ENCODE measurements at regions not wholly inside any gene's neighbourhood (a gene's known extent, or its start where the extent isn't known, plus 50 kb on each side); places are given as distances from the start of the nearest gene placed in this dataset.

GRCh38 chr12:71243370-71243769 lies 85.6 kb upstream of the TSPAN8 start:
- Histone ChIP-seq H3K9me3 (replicated peaks; ENCODE audit: control insufficient read depth, insufficient read depth, low read length) (no peaks in the 10 kb centered on the region), H3K36me3 (ENCODE audit: control insufficient read depth in 2 of 2, extremely low read depth in 1 of 2, insufficient read depth in 2 of 2, low read length in 2 of 2) (no peaks in the 10 kb centered on the region), H3K79me2 (ENCODE audit: control insufficient read depth, insufficient read depth, low read length) (no peaks in the 10 kb centered on the region), H3K4me1 (ENCODE audit: control insufficient read depth, extremely low read depth, insufficient read depth, low read length) (no peaks in the 10 kb centered on the region), H3K4me3 (replicated peaks in 1 of 3; ENCODE audit: insufficient read depth in 1 of 3, low read depth in 1 of 3, low read length in 3 of 3) (no peak overlapping the region), H3K27me3 (ENCODE audit: control insufficient read depth in 2 of 2, insufficient read depth in 2 of 2, low read length in 2 of 2) (no peaks in the 10 kb centered on the region), H2AFZ (ENCODE audit: low read depth, low read length) (no peak overlapping the region), H4K20me1 (replicated peaks; ENCODE audit: control insufficient read depth, extremely low read depth, insufficient read depth, low read length) (no peaks in the 10 kb centered on the region), H3K4me2 (ENCODE audit: insufficient read depth, low read length) (no peak overlapping the region), H3K9ac (replicated peaks; ENCODE audit: extremely low read depth, insufficient read depth, low read length) (no peak overlapping the region), H3K9me1 (replicated peaks; ENCODE audit: control insufficient read depth, extremely low read depth, insufficient read depth, low read length) (no peaks in the 10 kb centered on the region), H3K27ac (ENCODE audit: insufficient read depth, low read depth, low read length) (no peak overlapping the region)
- ChIA-PET POLR2A (no interaction called here), CTCF (no interaction called here)
- TF ChIP-seq JUN (IDR thresholded peaks at IDR 0.05; ENCODE audit: borderline replicate concordance, insufficient read depth, insufficient read length, low read depth) (no peak), FOS (IDR thresholded peaks at IDR 0.05; ENCODE audit: borderline replicate concordance, insufficient read depth, low read length) (no peak), POLR2A (IDR thresholded peaks at IDR 0.05; ENCODE audit: low read depth, low read length) (no peak), POLR2AphosphoS5 (IDR thresholded peaks at IDR 0.05; ENCODE audit: insufficient read depth, low read depth, low read length) (no peak), CTCF (IDR thresholded peaks at IDR 0.05; ENCODE audit: extremely low read depth in 1 of 2, insufficient read depth in 1 of 2, low read depth in 1 of 2, low read length in 2 of 2) (no peak), GATA2 (IDR thresholded peaks at IDR 0.05; ENCODE audit: insufficient read depth, insufficient read length, low read depth, low read length) (no peak), EZH2 (IDR thresholded peaks at IDR 0.05; ENCODE audit: borderline replicate concordance, low read depth, low read length, severe bottlenecking) (no peak), MYC (IDR thresholded peaks at IDR 0.05; ENCODE audit: low read depth, low read length) (no peak)
- TF ChIP-seq, protein P1, sequence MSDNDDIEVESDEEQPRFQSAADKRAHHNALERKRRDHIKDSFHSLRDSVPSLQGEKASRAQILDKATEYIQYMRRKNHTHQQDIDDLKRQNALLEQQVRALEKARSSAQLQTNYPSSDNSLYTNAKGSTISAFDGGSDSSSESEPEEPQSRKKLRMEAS (IDR thresholded peaks at IDR 0.05; ENCODE audit: insufficient read depth, insufficient read length): no peak
- intact Hi-C loops (cut with micrococcal nuclease): no loop called here
- dilution Hi-C loops (cut with MboI; ENCODE audit: extremely low pct_ligation_motif_present, low sequenced_read_pairs): no loop called here
- no TSS peak for BruUV-seq (replicated peaks)
- FAIRE-seq (no peak), DNase-seq (ENCODE audit: low read depth, low spot score) (no peak)
